WI38 (cell line): ENCODE measurements at regions not wholly inside any gene's neighbourhood (a gene's known extent, or its start where the extent isn't known, plus 50 kb on each side); places are given as distances from the start of the nearest gene placed in this dataset.

ENCODE experiments used
- H3K4me3 ChIP-seq: 2 replicates; pipeline ENCODE4 v1.5.1; 2011; ENCODE audit warnings: low read depth, mild to moderate bottlenecking, control low read depth, low read length
- CTCF ChIP-seq: IDR thresholded peaks from 2 replicates; pipeline ENCODE4 v1.5.1; 2012; ENCODE audit warnings: low read depth, mild to moderate bottlenecking, control low read depth, low read length

- TF ChIP-seq CTCF, result no peak
- H3K4me3 ChIP-seq, result no peak overlapping the region
Measured at GRCh38 chr2:193818801-193819499, 1624.2 kb upstream of the TMEFF2 start.

GRCh38 chr2:193816008-193816407 lies 1621.3 kb upstream of the TMEFF2 start:
- TF ChIP-seq CTCF, result no peak
- H3K4me3 ChIP-seq, result no peak overlapping the region

- no peak overlapping the region for H3K4me3 ChIP-seq
- TF ChIP-seq CTCF, result no peak
Measured at GRCh38 chr2:193810533-193810932, 1615.8 kb upstream of the TMEFF2 start.

- TF ChIP-seq CTCF, result no peak
- no peak overlapping the region for H3K4me3 ChIP-seq
Measured at GRCh38 chr2:193808877-193809276, 1614.1 kb upstream of the TMEFF2 start.

GRCh38 chr2:193806088-193806774 lies 1611.5 kb upstream of the TMEFF2 start:
- no peak overlapping the region for H3K4me3 ChIP-seq

GRCh38 chr2:193796847-193797246 lies 1602.1 kb upstream of the TMEFF2 start:
- no peak for TF ChIP-seq CTCF
- no peak overlapping the region for H3K4me3 ChIP-seq

More at GRCh38 chr2:193806088-193806774, 1611.5 kb upstream of the TMEFF2 start:
- TF ChIP-seq CTCF, result no peak

- no peak overlapping the region for H3K4me3 ChIP-seq
- no peak for TF ChIP-seq CTCF
Measured at GRCh38 chr2:193793914-193794313, 1599.2 kb upstream of the TMEFF2 start.
